HG02678 (cell line): ENCODE measurements at regions not wholly inside any gene's neighbourhood (a gene's known extent, or its start where the extent isn't known, plus 50 kb on each side); places are given as distances from the start of the nearest gene placed in this dataset.
"Not testable (repeated sequence)": the region's sequence is repeated elsewhere in the genome, so short reads cannot be mapped to it uniquely, and the experiment has no call there.

Source experiments
- ATAC-seq: cut with Tn5 transposase; IDR thresholded peaks from one replicate; pipeline ENCODE4 v1.9.1; 2021; ENCODE audit warnings: mild to moderate bottlenecking, moderate library complexity; ENCODE audit not compliant: unreplicated experiment

DNA sequence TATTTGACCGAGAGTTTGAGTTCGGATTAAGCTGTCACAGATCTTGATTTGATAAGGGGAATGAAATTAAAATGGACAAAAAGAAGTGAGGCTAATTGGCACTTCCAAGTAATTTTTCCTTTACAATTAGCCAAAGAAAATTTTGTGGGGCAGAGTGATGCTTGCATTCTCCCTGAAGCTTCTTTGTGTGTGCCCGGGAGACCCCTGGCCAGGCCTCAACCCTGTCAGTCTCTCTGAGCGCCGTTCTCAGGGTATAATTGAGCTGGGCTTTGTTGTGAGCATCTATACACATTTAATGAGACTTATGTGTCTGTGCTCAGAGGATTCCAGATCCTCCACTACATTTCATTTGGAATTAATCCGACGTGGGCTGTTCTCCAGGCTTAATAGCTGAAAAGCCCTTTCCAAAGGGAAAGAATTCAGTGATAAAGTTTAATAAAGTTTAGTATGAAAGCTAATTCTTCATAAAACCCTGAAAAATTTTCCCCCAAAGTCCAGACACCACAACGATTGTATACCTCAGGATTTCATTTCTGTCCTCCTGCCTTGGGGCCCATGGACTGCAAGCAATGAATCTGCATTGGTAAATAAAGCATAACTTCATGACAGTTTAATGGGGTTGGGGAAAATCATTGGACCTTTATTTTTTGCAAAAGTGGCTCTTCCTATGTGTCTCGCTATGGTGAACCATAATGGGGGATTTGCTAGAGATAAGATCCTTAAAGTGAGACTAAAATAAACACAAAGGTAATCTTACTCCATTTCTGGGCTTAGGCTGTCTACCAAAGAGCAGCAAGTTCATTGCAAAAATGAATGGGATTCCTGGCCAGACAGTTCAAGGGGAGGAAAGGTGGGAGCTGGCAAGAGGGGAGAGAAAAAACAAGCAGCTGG lies 292.6 kb downstream of the C12orf75 start:
- ATAC-seq: no peak

DNA sequence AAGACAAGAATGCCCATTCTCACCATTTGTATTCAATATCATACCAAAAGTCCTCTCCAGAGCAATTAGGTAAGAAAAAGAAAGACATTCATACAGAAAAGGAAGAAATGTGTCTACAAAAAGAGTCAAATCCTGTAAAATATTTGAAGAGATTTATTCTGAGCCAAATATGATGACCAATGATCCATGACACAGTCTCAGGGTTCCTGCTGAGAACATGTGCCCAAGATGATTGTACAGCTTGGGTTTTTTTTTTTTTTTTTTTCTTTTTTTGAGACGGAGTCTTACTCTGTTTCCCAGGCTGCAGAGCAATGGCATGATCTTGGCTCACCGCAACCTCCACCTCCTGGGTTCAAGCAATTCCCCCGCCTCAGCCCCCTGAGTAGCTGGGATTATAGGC lies 296.2 kb downstream of the C12orf75 start:
- no peak for ATAC-seq

DNA sequence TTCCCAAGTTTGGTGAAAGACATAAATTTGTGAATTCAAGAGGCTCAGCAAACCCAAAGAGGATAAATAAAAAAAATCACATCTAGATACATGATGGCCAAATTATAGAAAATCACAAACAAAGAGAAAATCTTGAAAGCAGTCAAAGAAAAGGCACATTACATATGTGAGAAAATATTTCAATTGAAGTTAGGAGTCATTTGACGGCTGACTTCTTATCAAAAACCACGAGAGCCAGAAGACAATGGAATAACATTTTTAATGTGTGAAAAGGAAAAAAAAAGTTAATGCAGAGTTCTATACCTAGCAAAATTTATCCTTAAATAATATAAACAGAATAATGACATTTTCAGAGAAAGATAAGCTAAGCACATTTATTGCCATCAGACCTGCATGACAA lies 307.0 kb downstream of the C12orf75 start:
- ATAC-seq: no peak

DNA sequence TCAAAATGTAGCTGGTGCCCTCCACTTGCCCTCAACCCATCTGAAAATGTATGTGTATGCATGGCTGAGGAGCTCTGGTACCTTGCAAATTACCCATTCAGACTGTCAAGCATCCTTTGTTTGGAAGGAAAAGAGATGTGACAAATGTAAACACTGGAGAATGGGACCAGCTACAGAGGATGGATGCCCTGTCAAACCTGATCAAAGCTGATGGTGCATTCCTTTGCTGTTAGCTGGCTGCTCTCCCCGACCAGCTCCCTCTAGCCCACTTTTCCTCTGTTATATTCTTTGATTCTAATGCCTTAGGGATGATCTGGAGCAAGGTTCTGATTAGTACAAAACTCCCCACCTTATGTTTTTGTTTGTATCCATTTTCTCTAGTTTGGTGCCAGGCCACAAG lies 310.3 kb downstream of the C12orf75 start:
- no peak for ATAC-seq

DNA sequence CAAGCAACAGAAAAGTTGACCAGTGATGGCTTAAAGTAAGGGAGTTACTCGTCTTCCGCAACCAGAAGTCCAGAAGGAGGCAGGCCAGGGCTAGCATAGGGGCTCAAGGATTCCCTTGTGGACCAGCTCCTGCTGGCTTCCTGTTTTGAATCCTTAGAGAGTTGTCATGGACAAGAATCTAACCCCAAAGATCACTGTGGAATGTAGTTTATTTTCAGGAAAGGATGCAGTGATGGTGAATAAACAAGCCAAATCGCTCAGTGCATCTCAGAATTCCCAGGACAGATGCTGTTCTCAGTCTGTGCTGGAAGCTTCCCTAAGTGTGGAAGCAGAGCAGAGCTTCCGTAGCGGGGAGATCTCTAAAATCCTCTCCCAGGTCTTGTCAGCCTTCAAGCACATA lies 311.3 kb downstream of the C12orf75 start:
- ATAC-seq: no peak

DNA sequence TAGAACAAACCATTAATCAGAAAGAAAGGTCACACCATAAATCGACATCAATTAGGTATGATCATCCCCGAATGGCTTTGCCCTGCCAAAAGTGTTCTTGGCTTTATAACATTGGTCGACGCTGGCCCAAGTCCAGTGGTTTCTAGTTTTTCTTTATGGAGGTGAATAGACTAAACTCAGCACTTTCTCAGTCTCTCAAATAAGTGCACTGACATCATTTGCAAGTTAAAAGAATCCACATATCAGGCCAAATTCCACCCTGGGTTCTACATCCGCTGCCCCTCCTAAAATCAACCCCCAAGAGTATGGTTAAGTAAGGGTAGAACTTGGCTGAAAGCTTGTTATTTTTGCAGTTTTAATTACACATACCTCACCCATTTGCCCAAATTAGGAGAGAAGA lies 314.3 kb downstream of the C12orf75 start:
- no peak for ATAC-seq

DNA sequence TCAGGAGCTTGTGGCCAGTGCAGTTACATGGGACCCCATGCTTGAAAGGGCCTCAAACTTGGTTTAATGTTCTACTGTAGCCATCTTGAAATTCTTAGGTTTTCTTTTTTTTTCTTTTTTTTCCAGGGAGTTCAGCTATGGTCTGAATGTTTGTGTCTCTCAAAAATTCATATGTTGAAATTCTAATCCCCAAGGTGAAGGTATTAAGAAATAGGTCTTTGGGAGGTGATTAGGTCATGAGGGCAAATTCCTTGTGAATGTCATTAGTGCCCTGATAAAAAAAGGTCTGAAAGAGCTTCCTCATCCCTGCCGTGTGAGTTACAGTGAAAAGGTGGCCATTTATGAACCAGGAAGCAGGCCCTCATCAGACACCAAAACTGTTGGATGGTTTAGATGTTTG lies 324.1 kb downstream of the C12orf75 start:
- ATAC-seq: no peak

DNA sequence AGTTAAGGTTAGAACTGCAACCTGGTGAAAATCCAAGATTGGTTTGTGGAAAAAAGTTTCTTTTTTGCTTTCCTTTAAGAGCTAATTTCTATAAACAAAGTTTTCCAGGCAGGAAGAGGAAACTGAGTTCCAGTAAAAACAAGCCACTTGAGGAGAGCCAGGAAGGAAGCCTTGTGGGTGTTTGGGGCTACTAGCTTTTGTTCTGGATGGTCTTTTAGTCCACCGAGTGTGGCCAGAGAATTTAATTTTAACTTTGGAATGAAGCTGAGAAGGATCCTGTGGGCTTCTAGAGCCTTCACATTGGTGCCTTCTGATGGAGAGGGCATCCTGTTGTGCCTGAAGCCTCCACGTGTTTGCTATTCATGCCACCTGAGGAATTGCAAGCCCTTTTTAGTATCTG lies 327.9 kb downstream of the C12orf75 start:
- ATAC-seq: no peak

DNA sequence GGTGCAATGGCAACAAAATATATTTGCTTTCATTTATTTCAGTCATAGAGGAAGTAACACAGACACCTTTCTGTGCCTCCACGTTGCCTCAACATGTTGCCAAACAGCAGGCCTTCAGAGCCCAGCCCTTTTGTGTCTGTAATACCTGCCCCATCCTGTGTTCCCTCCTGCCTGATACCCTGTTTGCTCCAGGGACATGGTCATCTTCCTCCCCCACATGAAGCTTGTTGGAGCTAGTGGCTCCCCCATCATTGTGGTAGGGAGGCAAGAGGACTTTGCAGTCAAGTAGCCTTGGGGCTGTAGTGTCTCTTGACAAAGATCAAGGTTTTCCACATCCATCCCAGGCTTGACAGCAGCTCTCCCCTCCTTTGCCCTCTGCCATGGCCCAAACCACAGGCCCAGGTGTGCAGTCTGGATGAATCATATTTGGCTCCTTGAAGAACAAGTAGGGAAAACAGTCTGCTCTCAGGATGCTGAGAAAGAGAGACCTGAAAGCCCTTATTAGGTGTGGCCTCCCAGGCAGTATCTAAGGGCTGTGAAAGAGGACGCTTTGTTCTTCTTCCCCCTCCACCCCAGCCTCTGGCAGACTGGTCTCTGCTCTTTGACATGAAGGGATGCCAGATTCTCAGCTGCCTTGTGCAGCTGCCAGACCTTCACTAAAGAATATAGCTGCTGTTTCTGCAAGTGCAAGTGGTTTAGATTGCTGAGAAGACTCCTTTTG lies 329.0 kb downstream of the C12orf75 start:
- ATAC-seq: no peak

DNA sequence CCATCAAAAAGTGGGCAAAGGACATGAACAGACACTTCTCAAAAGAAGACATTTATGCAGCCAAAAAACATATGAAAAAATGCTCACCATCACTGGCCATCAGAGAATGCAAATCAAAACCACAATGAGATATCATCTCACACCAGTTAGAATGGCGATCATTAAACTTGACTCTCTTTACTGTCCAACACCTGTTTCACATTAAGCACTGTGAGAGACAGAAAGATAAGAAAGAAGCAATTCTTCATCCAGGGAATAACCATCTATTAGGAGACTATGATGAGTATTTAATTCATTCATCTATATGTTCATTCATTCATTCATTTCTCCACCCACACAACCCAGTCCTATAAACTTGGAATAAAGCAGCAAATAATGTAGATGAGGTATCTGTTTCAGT lies 334.3 kb downstream of the C12orf75 start:
- ATAC-seq: not testable (repeated sequence)

DNA sequence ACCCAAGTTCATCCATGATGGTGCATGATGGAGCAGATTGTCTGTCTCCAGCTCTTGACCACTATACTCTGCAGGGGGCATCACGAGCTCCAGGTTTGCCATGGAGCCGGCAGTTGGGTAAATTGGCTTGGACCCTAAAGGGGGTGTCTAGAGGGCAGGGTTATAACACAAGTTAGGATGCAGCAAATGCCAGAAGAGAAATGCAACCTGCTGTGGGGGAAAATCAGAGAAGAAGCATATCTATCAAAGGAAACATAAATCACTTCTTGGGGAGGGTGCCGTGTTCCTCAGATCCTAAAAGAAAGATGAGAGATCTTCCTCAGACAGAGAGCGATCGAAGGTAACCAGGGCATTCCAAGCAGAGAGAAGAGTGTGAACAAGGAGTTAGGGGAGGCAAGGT lies 334.9 kb downstream of the C12orf75 start:
- ATAC-seq: no peak

DNA sequence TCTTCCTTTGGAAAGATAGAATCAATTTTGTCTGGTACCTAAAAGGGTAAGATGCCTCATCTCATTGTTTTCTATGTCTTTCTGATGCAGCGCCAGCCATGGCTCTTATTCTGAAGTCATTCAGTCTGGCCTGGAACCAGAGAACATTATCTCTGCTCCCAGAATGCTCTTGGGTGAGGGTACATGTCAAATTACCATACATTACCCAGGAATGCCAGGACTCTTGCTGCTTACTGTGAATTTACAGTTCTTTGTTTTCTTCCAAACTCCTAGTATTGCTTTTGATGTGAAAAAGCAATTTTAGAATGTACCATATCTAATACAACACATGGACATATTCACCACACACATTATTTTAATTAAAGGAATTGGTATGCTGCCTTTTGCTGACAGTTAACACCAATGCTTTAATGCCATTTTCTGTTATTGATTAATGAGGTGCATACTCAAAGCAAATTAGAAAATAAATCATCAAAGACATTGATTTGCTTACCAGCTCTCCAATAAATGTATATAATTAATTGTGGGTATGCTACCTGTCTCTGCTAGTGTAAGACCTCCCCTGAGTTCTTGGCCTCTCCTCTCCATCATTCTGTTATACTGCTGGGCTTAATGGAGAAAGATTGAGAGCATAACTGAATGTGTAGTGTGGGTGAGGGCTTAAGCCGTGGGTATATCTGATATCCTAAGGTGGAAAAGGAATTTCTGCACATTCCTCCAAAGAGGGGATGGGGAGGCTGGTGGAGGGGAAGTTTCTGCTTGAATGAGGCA lies 337.7 kb downstream of the C12orf75 start:
- ATAC-seq: no peak

DNA sequence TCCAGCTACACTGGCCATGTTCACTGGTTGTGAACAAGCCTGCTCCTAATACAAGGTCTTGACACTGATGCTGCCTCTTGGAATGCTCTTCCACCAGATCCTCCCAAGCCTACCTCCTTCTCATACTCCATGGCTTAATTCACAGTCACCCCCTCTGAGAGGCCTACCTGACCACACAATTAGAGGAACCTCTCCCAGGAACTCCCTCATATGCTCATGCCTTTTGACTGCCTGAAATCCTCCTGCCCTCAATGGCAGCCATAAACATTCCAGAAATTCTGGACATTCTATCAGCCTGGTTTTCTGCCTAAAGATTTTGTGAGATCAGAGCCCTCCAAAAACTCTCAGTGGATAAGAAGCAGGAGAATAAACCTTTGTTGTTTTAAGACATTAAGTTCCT lies 340.2 kb downstream of the C12orf75 start:
- no peak for ATAC-seq

DNA sequence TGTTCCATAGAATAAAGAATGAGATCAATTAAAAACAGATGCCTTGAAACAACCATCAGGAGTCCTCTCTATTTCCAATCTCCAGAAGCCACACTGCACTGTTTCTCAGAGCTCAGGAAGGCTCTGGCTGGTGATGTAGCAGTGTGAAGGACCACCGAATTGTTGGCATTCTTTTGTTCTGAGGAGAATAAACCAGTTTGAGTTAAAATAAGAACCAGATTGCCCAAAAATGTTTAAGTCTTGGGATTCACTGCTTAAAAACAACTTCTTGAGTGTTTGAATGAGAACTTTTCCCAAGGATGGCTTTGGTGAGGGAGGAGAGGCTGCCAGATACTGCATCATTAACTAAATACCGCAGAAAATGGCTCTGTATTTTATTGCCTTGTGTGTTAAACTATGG lies 341.2 kb downstream of the C12orf75 start:
- no peak for ATAC-seq

DNA sequence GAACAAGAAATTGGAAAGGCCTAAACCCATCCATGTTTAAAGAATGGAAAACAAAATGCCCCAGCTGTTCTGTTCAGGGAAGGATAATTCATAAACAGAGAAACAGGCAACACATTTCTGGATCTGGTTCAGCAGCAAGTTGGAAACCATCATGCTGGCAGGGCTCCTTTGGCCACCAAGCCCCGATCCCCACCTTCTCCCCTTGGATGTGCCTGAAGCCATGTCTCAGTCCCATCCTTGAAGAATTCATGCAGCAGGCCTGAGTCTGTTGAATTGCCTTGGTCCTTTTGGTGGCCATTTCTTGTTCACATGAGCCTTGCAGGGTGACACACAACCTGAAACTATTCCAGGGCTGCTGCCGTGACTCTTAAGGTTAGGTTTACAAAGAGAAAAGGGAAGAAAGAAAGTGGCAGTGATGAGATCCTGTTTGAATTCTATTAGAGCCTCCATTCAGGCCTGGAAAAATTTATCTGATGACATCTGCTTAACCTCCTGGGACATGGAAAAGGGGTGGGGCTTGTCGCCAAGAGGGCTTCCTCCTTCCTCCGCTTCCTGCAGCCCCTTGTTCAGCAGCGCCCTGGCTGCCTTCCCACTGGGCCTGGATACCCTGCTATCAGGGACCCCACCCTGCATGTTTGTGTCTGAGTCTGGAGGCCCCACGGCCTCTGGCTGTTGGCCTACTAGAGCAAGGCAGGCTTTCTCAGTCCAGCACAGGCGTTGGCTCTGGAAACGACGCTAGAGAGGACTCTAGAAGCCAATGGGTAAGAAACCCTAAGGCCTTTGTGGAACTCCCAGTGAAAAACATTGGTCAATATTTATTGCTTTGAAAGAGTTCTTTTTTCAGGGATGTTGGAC lies 341.9 kb downstream of the C12orf75 start:
- no peak for ATAC-seq

DNA sequence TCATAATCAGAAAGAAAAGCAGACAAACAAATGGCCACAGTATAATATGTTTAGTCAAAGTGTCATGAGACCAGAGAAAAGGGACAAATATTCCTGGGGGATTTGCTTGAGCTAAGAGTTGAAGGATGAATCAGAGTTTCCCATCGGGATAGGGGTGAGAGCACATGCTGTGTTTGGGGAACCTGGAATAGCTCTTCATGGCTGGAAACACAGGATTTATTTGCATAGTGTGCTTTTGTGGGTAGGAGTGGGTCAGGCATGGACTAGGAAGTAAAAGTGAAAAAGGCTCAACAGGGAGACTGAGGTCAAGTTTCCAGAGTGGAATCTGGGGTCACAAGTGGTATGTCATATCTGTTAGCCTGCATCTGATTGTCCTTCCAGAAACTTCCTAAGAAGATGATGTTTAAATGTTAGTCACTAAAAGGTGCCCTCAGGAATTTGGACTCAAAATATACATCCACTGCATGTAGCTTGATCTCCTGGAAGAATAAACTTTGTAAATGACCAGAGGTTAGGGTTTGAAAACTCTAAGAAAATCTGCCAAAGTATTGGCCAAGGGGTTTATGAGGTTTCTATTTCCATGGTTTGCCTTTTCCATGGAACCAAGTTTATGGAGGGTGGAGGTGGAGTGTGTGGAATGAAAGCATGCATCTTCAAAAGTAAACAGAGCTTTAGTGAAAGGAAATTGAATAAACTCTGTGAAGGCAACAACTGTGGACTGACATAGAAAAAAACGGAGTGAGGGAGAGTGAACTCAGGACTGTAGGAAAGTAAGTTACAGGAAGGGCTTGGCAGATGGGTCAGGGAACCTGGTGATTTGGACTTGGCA lies 344.6 kb downstream of the C12orf75 start:
- ATAC-seq: no peak

DNA sequence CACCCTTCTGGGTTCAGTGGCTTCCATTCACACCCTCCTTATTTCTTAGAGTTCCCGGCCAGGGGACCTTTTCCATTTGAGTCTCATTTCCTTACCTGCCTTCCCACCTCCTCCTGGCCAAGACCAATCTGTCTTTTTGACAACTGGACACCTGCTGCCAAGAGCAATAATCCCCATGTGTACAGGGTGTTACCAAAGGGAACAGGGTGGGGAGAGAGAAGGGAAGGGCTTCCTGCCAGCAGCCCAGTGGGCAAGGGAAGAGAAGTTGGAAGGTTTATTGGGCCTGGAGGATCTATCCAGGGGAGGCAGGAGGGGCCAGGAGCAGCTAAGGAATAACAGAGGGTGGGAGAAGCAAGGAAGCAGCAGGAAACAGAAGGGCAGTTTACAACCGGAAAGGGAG lies 346.2 kb downstream of the C12orf75 start:
- no peak for ATAC-seq

DNA sequence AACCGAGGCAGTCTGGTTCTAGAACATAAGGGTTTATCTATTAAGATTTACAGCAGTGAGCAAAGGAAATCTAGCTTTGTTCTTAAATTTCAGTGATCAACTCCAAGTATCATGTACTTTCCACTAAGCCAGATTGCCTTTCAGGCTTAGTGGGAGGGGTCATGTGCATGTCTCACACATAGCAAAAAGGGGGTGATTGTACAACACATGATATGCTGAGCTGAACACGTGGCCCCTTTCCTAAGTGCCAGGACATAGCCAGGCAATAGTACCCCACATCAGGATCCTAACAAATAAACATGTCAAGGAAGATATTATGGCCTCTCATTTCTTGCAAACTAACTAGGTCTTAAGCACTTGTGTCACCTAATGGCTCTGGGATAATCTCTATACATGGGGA lies 347.2 kb downstream of the C12orf75 start:
- no peak for ATAC-seq

DNA sequence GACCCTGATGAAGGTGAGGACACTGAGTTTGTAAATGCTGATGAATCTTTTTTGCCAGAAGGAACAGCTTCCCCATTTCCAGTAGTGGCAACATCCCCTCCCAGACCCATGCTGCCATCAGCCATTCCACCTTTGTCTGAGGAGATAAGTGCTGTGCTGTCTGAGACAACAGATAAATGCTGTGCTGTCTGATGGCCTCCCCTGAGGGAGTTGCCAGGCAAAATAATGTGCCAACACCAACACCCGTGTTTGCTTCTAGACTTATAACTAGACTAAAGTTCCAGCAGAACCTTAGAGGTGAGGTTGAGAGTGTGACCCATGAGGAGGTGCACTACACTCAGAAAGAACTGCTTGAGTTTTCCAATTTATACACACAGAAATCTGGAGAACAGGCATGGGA lies 349.5 kb downstream of the C12orf75 start:
- ATAC-seq: no peak

DNA sequence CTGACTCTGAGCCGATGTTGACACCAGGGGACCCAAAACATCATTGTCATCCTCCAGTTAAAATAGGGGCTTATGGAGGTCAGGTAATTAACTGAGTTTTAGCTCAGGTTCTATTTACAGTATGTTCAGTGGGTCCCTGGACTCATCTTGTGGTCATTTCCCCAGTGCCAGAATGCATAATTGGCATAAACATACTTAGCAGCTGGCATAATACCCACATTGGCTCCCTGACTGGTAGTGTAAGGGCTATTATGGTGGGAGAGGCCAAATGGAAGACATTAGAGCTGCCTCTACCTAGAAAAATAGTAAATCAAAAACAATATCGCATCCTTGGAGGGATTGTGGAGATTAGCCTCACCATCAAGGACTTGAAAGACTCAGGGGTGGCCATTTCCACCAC lies 350.9 kb downstream of the C12orf75 start:
- ATAC-seq: no peak
